ENCODE measurements at regions not wholly inside any gene's neighbourhood (a gene's known extent, or its start where the extent isn't known, plus 50 kb on each side); places are given as distances from the start of the nearest gene placed in this dataset.
"Not testable (repeated sequence)": the region's sequence is repeated elsewhere in the genome, so short reads cannot be mapped to it uniquely, and the experiment has no call there.

- no peak for FAIRE-seq
Measured at GRCh38 chr3:177338697-177339219, 141.5 kb upstream of the TBL1XR1 start.

- FAIRE-seq: not testable (repeated sequence)
Measured at GRCh38 chr3:177339220-177339703, 142.0 kb upstream of the TBL1XR1 start.

- no peak for FAIRE-seq
Measured at GRCh38 chr3:177340243-177340830, 143.1 kb upstream of the TBL1XR1 start.

- FAIRE-seq: no peak
Measured at GRCh38 chr3:177341736-177342419, 144.6 kb upstream of the TBL1XR1 start.

GRCh38 chr3:177343122-177343625 lies 145.9 kb upstream of the TBL1XR1 start:
- FAIRE-seq: no peak

- FAIRE-seq: no peak
Measured at GRCh38 chr3:177345049-177345972, 148.0 kb upstream of the TBL1XR1 start.

GRCh38 chr3:177345973-177346503 lies 148.8 kb upstream of the TBL1XR1 start:
- FAIRE-seq: no peak

GRCh38 chr3:177346878-177347277 lies 149.6 kb upstream of the TBL1XR1 start:
- FAIRE-seq: no peak

GRCh38 chr3:177347611-177348010 lies 150.3 kb upstream of the TBL1XR1 start:
- FAIRE-seq: no peak

- FAIRE-seq: no peak
Measured at GRCh38 chr3:177348974-177349373, 151.7 kb upstream of the TBL1XR1 start.

GRCh38 chr3:177349384-177349783 lies 152.1 kb upstream of the TBL1XR1 start:
- FAIRE-seq: no peak

GRCh38 chr3:177350121-177350520 lies 152.8 kb upstream of the TBL1XR1 start:
- no peak for FAIRE-seq

- no peak for FAIRE-seq
Measured at GRCh38 chr3:177351206-177351605, 153.9 kb upstream of the TBL1XR1 start.

- FAIRE-seq: no peak
Measured at GRCh38 chr3:177351757-177352158, 154.5 kb upstream of the TBL1XR1 start.

GRCh38 chr3:177352424-177352823 lies 155.1 kb upstream of the TBL1XR1 start:
- no peak for FAIRE-seq

- FAIRE-seq: no peak
Measured at GRCh38 chr3:177353140-177353539, 155.9 kb upstream of the TBL1XR1 start.

GRCh38 chr3:177353879-177354278 lies 156.6 kb upstream of the TBL1XR1 start:
- FAIRE-seq: not testable (repeated sequence)

- no peak for FAIRE-seq
Measured at GRCh38 chr3:177354466-177354865, 157.2 kb upstream of the TBL1XR1 start.

GRCh38 chr3:177356113-177356512 lies 158.8 kb upstream of the TBL1XR1 start:
- no peak for FAIRE-seq

GRCh38 chr3:177356952-177357351 lies 159.7 kb upstream of the TBL1XR1 start:
- no peak for FAIRE-seq

- no peak for FAIRE-seq
Measured at GRCh38 chr3:177357352-177358090, 160.2 kb upstream of the TBL1XR1 start.

All from endometrium (tissue), 2 donors.